ENCODE measurements at regions not wholly inside any gene's neighbourhood (a gene's known extent, or its start where the extent isn't known, plus 50 kb on each side); places are given as distances from the start of the nearest gene placed in this dataset.

DNA sequence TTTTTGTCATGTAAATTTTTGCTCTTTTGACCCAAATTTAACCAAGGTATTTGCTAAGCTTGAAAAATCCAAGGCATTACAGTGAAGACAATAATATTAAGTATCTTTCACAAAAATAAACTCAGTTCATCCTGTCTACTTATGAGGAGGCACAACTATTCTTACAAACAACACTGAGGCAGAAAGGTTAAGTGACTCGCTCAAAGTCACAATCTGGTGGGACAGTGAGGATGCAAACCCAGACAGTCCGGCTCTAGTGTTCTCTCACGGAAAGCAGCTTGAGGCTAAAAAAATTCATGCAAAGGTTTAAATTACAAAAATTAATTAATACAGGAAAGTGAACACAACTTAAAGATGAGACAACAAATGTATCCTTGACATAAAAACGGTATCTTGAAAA, 125.3 kb downstream of the SIPA1L2 start:
- Mint-ChIP-seq H3K4me1 (peaks cover 3% of the 10 kb centered on the region), H3K27ac (no peak overlapping the region), H3K36me3 (ENCODE audit: low read depth) (no peaks in the 10 kb centered on the region), H3K4me3 (no peak overlapping the region), H3K27me3 (peaks cover 15% of the 10 kb centered on the region)
- ATAC-seq (no peak), DNase-seq (no peak)
- no peaks in the 10 kb centered on the region for H3K9me3 ChIP-seq (ENCODE audit: control insufficient read depth, low read length, poor library complexity, severe bottlenecking)

DNA sequence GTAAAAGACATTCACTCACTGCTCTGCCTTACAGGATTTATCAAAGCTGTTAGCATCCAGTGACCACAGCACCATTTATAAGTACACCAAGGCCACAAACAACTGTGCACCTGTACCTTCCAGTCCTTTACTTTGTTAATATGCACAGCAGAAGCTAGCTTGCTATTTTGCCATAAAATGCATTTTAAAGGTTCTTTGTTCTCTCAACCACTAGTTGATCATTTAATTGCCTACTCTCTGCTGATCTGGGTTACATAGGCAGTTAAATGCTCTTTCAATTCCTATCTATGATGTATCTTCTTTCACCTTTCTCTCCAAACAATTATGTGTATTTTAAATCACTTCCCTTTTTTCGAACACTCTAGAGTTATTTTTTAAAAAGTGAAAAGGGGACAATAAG, 126.4 kb downstream of the SIPA1L2 start:
- Mint-ChIP-seq H3K36me3 (ENCODE audit: low read depth) (no peaks in the 10 kb centered on the region), H3K27ac (no peak overlapping the region), H3K4me1 (peaks cover 3% of the 10 kb centered on the region), H3K27me3 (peaks cover 5% of the 10 kb centered on the region), H3K4me3 (no peak overlapping the region)
- no peak for DNase-seq
- no peak for ATAC-seq
- H3K9me3 ChIP-seq (ENCODE audit: control insufficient read depth, low read length, poor library complexity, severe bottlenecking) = no peaks in the 10 kb centered on the region

DNA sequence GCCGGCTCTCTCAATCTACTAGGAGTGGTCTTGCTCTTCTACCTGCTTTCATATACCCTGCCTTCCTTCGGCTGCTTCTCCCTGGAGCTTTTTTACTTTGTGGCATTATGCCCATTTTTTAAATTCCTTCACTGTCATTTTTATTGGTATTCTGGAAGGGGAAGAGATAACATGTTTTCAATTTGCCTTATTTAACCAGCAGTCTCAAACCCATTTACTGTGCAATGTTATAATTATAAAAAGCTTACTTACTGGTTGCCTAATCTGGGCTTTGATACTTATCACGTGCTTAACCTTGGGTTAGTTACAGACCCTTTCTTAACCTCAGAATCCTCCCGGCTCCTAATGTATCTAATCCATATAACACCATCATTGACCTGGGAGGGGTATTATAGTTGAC, 128.1 kb downstream of the SIPA1L2 start:
- Mint-ChIP-seq H3K4me3 (no peak overlapping the region), H3K36me3 (ENCODE audit: low read depth) (no peaks in the 10 kb centered on the region), H3K27me3 (no peaks in the 10 kb centered on the region), H3K27ac (no peak overlapping the region), H3K4me1 (no peaks in the 10 kb centered on the region)
- DNase-seq (no peak), ATAC-seq (no peak)
- H3K9me3 ChIP-seq (ENCODE audit: control insufficient read depth, low read length, poor library complexity, severe bottlenecking) = no peaks in the 10 kb centered on the region

DNA sequence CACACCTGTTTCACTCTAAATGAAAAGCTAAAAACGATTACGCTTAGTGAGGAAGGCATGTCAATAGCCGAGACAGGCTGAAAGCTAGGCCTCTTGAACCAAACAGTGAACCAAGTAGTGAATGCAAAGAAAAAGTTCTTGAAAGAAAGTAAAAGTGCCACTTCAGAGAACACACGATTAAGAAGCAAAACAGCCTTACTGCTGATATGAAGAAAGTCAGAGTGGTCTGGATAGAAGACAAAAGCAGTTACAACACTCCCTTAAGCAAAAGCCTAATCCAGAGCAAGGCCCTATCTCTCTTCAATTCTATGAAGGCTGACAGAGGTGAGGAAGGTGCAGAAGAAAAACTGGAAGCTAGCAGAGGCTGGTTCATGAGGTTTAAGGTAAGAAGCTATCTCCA, 130.7 kb downstream of the SIPA1L2 start:
- peaks cover 6% of the 10 kb centered on the region for H3K27me3 Mint-ChIP-seq
- no peak for DNase-seq
- ATAC-seq = no peak
- no peak overlapping the region for H3K4me3 Mint-ChIP-seq
- H3K4me1 Mint-ChIP-seq = no peaks in the 10 kb centered on the region
- no peak overlapping the region for H3K27ac Mint-ChIP-seq
- no peaks in the 10 kb centered on the region for H3K36me3 Mint-ChIP-seq (ENCODE audit: low read depth)
- H3K9me3 ChIP-seq (ENCODE audit: control insufficient read depth, low read length, poor library complexity, severe bottlenecking) = no peaks in the 10 kb centered on the region

DNA sequence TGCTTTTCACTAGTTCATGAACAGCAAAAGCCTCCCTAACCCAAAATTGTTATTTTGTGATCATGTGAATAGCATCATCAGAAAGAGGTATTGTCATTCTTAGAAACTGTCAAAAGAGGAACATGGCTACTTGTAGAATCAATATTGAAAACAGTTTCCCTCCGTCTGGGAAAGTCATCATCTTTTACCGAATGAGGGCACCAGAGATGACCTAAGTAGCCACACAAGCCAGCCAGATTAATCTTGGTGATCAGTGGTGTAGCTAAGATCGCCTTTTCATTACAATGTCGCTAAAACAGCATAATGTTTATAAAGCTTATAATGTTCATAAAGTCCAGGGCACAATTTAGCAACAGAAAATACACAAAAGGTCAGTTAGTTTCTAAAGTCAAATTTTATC, 136.1 kb downstream of the SIPA1L2 start:
- DNase-seq (no peak), ATAC-seq (no peak)
- H3K9me3 ChIP-seq (ENCODE audit: control insufficient read depth, low read length, poor library complexity, severe bottlenecking) = no peaks in the 10 kb centered on the region
- Mint-ChIP-seq H3K4me1 (no peaks in the 10 kb centered on the region), H3K4me3 (no peak overlapping the region), H3K27ac (no peak overlapping the region), H3K36me3 (ENCODE audit: low read depth) (peaks cover 2% of the 10 kb centered on the region), H3K27me3 (peaks cover 6% of the 10 kb centered on the region)

DNA sequence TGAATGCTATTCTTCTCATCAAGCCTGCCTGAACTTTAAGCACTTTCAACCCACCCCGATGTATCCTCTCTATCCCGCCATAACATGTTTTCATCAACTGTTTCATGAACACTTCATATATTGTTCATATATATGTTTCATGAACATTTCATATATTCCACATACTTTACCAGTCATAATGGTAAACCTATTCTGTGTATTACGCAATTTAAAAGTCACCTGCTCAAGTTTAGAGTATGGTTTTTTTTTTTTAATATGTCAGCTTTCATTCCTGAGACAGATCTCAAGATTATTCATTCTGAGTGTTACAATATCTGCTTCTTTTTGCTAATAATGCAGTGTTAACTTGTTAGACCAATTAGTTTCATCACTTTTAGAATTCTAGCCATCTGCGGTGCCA, 140.7 kb downstream of the SIPA1L2 start:
- DNase-seq (no peak), ATAC-seq (no peak)
- no peak overlapping the region for H3K4me3 Mint-ChIP-seq
- H3K4me1 Mint-ChIP-seq = no peaks in the 10 kb centered on the region
- peaks cover under 1% of the 10 kb centered on the region for H3K27me3 Mint-ChIP-seq
- H3K27ac Mint-ChIP-seq = no peak overlapping the region
- no peaks in the 10 kb centered on the region for H3K9me3 ChIP-seq (ENCODE audit: control insufficient read depth, low read length, poor library complexity, severe bottlenecking)
- H3K36me3 Mint-ChIP-seq (ENCODE audit: low read depth) = peaks cover 4% of the 10 kb centered on the region

DNA sequence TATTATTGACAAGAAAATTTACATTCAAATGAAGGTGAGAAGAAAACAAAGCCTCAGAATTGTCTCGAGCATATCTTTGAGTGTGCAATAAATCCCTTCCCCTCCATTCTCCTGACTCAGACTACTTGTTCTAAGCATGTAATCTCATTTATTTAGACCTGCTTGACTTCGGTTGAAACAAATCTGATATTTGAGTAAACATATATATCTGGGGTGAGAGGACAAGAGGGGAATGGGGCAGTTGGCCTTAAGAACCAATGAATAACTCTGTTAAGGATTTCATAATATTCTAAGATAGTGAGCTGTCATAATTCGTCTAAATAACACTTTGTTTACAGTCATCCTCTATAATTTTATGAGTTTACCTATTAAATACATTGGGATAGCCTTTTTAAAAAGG, 142.7 kb downstream of the SIPA1L2 start:
- ATAC-seq (no peak), DNase-seq (no peak)
- Mint-ChIP-seq H3K4me1 (no peaks in the 10 kb centered on the region), H3K27ac (no peak overlapping the region), H3K4me3 (no peak overlapping the region), H3K27me3 (no peaks in the 10 kb centered on the region), H3K36me3 (ENCODE audit: low read depth) (peaks cover 4% of the 10 kb centered on the region)
- H3K9me3 ChIP-seq (ENCODE audit: control insufficient read depth, low read length, poor library complexity, severe bottlenecking) = no peaks in the 10 kb centered on the region

DNA sequence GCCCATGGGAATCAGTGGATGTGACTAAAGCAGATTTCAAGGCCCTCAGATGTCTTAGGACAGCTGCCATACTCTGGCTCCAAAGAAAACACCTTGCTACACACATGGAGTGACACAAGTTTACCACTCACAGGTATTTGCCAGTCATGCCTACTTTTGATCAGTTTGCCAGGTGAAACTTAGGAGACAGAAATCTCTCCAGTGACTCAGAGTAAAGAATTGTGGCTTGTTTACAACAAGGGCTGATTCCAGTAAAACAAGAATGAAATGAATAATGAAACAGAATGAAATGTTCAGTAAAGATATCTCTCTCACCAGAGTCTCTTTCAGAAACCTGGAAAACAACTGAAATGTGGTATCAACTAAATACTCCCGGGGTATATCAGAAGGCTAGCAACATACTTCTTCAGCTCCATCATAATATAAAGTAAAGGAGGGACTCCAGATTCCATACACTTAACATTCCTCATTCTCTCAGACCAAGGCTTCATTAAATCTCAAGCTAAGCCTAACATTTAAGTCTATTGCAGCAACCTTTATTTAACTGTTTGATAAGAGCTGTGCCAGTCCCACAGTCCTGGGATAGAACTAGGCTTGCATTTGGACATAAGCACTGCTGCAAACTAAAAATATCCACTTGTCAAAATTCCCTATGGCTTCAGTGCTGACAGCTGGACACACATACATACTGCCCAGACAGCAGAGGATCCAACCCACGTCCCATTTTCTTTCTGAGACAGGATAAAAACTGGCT, 143.3 kb downstream of the SIPA1L2 start:
- H3K9me3 ChIP-seq (ENCODE audit: control insufficient read depth, low read length, poor library complexity, severe bottlenecking) = no peaks in the 10 kb centered on the region
- H3K27me3 Mint-ChIP-seq = no peaks in the 10 kb centered on the region
- no peak overlapping the region for H3K4me3 Mint-ChIP-seq
- no peaks in the 10 kb centered on the region for H3K4me1 Mint-ChIP-seq
- H3K36me3 Mint-ChIP-seq (ENCODE audit: low read depth) = peaks cover 4% of the 10 kb centered on the region
- ATAC-seq = no peak
- DNase-seq = no peak
- no peak overlapping the region for H3K27ac Mint-ChIP-seq

DNA sequence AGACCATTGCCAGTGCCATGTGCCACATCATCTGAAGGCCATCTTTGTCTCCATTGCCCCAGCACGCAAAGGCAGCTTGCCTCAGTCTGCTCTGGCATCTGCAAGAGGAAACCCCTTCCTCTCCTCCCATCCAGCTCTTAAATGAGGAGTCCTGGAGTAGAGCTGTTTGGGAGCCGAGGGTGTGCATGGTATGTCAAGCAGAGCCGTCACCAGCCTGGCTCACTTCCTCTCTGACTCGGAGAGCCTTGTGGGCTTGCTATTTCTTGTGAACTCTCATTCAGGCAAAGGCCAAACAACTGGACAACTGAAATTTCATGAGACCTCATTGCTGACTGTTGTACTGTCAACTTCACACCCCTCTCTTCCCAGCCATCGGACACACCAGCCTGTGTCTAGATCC, 143.9 kb downstream of the SIPA1L2 start:
- no peaks in the 10 kb centered on the region for H3K9me3 ChIP-seq (ENCODE audit: control insufficient read depth, low read length, poor library complexity, severe bottlenecking)
- H3K4me1 Mint-ChIP-seq = no peaks in the 10 kb centered on the region
- ATAC-seq = no peak
- no peak overlapping the region for H3K4me3 Mint-ChIP-seq
- peaks cover 4% of the 10 kb centered on the region for H3K36me3 Mint-ChIP-seq (ENCODE audit: low read depth)
- DNase-seq = no peak
- no peak overlapping the region for H3K27ac Mint-ChIP-seq
- H3K27me3 Mint-ChIP-seq = no peaks in the 10 kb centered on the region

DNA sequence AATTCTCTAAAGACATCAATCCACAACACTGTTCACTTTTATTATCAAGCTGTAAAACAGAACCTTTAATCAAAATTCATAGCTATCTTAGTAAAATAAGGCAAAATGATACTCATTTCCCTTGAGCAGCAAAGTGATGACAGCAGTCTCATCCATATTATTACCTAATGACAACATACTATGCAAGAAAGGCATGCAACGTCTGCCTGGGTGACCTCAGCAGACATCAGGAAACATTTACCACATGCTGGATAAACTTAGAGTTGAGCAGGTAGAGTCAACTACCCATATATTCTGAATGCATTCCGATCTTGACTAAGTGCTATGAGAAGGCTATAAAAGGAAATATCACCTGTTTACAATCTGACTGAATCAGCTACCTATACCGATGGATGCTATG, 145.1 kb downstream of the SIPA1L2 start:
- Mint-ChIP-seq H3K4me1 (no peaks in the 10 kb centered on the region), H3K27me3 (no peaks in the 10 kb centered on the region), H3K36me3 (ENCODE audit: low read depth) (peaks cover 4% of the 10 kb centered on the region), H3K4me3 (no peak overlapping the region), H3K27ac (no peak overlapping the region)
- ATAC-seq = no peak
- H3K9me3 ChIP-seq (ENCODE audit: control insufficient read depth, low read length, poor library complexity, severe bottlenecking) = no peaks in the 10 kb centered on the region
- DNase-seq = no peak

DNA sequence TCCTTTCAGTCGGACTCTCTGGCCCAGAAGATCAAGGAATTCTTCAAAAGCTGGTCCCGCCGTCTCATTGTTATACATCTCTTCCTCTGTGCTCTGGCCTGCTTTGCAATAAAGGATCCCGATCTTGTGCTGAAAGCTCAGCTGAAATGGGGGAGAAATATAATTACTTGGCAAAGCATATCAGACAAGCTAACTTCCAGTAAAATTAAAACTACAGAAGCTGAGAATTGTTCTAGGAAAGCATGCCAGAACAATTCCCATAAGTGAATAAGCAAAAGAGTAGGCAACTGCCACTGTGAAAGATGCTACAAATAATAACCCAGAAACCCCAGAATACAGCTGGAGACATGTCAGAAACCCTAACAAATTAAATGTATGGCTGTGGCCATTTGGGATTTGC, 146.1 kb downstream of the SIPA1L2 start:
- ATAC-seq = no peak
- Mint-ChIP-seq H3K27ac (no peak overlapping the region), H3K27me3 (no peaks in the 10 kb centered on the region), H3K4me1 (no peaks in the 10 kb centered on the region), H3K4me3 (no peak overlapping the region), H3K36me3 (ENCODE audit: low read depth) (peaks cover 2% of the 10 kb centered on the region)
- no peaks in the 10 kb centered on the region for H3K9me3 ChIP-seq (ENCODE audit: control insufficient read depth, low read length, poor library complexity, severe bottlenecking)
- no peak for DNase-seq

DNA sequence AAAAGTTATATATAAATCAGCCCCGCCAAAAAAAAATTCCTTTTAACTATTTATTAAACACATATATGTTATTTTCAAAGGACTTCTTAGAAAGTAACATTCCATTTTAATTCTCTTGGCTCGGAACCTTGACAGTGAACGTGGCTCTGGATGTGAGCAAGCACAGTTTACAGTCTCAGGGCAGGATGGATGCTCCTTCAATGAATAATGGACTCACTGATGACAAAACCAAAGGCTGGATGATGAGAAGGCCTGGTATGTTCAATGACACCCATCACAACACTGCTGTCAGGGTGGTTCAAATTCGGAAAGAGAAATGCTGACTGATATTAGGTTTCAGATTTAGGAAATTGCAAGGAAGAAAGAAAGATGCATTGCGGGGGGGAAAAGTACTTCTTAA, 148.8 kb downstream of the SIPA1L2 start:
- H3K9me3 ChIP-seq (ENCODE audit: control insufficient read depth, low read length, poor library complexity, severe bottlenecking) = no peaks in the 10 kb centered on the region
- ATAC-seq = no peak
- H3K27ac Mint-ChIP-seq = no peak overlapping the region
- DNase-seq = no peak
- H3K4me3 Mint-ChIP-seq = no peak overlapping the region
- H3K4me1 Mint-ChIP-seq = no peaks in the 10 kb centered on the region
- no peaks in the 10 kb centered on the region for H3K27me3 Mint-ChIP-seq
- no peaks in the 10 kb centered on the region for H3K36me3 Mint-ChIP-seq (ENCODE audit: low read depth)

DNA sequence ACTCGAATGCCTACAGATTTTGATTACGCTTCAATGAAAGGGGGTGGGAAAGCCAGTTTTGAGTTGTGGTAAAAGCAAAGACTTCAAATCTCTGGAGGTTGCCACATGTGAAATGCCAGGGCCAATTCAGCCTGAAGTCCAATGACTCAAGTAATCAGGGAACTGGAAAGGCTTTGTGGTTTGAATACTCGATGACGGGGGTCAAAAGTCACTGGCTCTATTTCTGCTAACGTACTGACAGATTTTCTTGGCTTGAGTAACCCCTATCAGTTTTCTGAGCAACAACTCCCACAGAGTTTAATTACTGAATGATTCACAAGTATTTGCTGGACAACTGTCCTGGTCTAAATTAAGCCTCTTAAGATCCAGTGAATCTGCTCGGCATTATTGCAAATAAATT, 152.2 kb downstream of the SIPA1L2 start:
- H3K9me3 ChIP-seq (ENCODE audit: control insufficient read depth, low read length, poor library complexity, severe bottlenecking) = no peaks in the 10 kb centered on the region
- Mint-ChIP-seq H3K27me3 (no peaks in the 10 kb centered on the region), H3K4me1 (no peaks in the 10 kb centered on the region), H3K27ac (no peak overlapping the region), H3K4me3 (no peak overlapping the region), H3K36me3 (ENCODE audit: low read depth) (peaks cover 3% of the 10 kb centered on the region)
- DNase-seq = no peak
- ATAC-seq = no peak

DNA sequence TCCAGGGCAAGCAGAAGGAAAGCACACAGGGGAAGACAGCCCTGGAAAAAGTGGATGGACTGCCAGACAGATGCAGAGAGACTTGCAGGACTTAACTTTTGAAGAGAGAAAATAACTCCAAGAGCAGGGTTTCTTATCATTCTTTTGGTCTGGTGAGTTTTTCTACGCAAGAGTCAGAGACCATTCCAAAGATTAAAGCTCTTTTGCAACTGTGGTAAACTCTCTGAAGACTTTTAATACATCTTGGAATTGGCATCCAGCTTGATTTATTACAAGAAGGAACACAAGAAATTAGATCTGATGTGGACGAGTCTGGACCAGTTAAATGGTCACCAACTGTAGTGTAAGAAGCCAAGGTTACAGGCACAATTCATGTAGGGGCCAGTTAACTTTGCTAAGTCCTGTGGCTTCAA, 153.4 kb downstream of the SIPA1L2 start:
- peaks cover 3% of the 10 kb centered on the region for H3K36me3 Mint-ChIP-seq (ENCODE audit: low read depth)
- no peaks in the 10 kb centered on the region for H3K9me3 ChIP-seq (ENCODE audit: control insufficient read depth, low read length, poor library complexity, severe bottlenecking)
- ATAC-seq (no peak), DNase-seq (no peak)
- no peaks in the 10 kb centered on the region for H3K27me3 Mint-ChIP-seq
- no peaks in the 10 kb centered on the region for H3K4me1 Mint-ChIP-seq
- no peak overlapping the region for H3K27ac Mint-ChIP-seq
- H3K4me3 Mint-ChIP-seq = no peak overlapping the region

Data from T-helper 17 cell (primary cell).